ENCODE measurements at regions not wholly inside any gene's neighbourhood (a gene's known extent, or its start where the extent isn't known, plus 50 kb on each side); places are given as distances from the start of the nearest gene placed in this dataset.
A peak's percentile ranks its signal among the peaks of the same experiment; 100 is the strongest.
"Not testable (repeated sequence)": the region's sequence is repeated elsewhere in the genome, so short reads cannot be mapped to it uniquely, and the experiment has no call there.

DNA sequence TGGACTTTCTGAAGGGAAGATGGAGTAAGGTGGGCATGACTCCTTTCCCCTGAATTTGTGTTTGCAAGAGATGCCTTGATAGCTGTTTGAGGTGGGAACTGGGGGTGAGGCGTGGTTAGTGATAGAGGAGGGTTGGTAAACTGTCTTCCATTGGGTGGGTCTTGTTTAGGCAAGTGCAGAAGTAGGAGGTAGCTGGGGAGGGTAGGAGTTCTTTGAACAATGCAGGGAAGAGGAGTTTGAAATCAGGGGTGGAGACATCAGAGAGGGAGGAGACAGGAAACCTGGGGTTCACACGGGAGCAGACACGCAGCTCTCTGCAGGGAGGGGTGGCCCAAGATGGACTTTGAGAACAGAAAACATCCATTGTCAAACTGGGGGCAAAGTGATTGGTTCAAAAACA lies 267.1 kb downstream of the TSN start:
- DNase-seq, result no peak

- no peak for DNase-seq
These were observed 267.8 kb downstream of the TSN start for GRCh38 chr2:122023059-122023864.

- DNase-seq, result no peak
These were observed 272.2 kb downstream of the TSN start for GRCh38 chr2:122027510-122028217.

GRCh38 chr2:122028371-122029100 lies 273.1 kb downstream of the TSN start:
- no peak for DNase-seq

- DNase-seq, result no peak
These were observed 274.0 kb downstream of the TSN start for GRCh38 chr2:122029456-122029855.

GRCh38 chr2:122029945-122030344 lies 274.5 kb downstream of the TSN start:
- DNase-seq, result no peak

DNA sequence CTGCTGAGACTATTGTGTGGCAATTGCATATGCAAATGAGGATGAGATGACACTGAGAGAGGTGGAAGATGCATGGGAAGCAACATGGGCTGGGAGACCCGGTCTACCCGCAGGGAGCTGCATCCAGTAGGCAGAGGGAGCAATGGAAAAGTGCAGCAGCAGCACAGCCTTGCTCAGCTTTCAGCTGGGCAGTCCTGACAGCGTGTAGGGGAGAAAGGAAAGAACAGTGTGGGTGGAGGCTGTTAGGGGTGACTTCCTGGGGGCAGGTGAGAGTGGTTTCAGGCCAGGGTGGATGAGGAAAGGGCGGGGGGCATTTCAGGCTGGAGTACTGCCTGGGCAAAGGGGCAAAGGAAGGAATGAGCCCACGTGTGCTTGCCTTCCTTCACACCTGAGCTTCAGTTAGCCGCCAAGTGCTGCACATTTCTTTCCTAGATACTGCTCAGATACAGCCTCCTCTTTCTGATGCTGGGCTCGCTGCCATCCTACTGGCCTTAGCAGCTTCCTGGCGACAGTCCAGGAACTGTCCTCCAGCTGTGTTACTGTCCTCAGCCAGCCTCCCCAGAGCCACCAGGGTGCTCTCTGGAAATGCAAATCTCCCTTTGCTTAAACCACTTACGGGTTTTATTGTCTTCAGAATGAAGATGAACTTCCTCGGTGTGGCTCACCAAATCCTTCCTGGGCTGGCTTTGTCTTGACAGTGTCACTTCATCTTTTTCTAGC lies 276.3 kb downstream of the TSN start:
- peak; percentile 34 for DNase-seq

GRCh38 chr2:122032264-122032645 lies 276.8 kb downstream of the TSN start:
- no peak for DNase-seq

- no peak for DNase-seq
These were observed 278.3 kb downstream of the TSN start for GRCh38 chr2:122033778-122034177.

DNA sequence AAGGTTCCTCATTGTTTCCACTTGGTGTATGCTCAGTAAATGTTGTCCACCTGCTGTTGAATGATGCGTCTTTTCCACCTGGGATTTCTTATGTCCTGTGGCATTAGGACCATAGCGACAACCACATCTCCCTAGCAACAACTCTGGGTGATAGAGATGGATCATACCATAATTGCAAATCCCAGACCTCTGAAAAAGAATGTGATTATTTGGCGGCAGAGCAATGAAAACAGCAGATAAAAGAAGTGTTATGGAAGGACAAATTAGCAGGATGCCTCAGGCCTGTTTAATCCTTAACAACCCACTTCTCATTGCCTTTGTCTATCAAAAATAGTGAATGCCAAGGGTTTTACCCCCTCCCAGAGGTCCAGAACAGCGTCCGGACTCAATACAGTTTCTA lies 278.9 kb downstream of the TSN start:
- DNase-seq, result no peak

DNA sequence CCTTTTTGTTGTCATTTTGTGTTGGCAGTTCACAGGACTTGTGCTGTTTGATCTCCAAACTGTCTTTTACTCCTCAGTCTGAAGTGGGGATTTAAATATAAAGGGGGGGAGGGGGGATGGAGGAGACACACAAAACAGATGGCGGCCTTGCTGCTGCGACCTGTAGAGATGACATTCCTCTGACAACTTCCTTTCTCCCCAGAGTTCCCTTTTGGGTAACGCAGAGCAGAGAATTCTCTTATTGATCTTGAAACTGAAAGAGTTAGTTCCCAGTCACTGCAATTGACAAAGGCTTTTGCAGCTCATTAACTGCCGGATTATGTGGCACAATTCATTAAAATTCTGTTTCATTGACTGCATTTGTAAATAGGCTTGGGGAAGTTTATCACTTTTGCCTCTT lies 279.3 kb downstream of the TSN start:
- no peak for DNase-seq

DNA sequence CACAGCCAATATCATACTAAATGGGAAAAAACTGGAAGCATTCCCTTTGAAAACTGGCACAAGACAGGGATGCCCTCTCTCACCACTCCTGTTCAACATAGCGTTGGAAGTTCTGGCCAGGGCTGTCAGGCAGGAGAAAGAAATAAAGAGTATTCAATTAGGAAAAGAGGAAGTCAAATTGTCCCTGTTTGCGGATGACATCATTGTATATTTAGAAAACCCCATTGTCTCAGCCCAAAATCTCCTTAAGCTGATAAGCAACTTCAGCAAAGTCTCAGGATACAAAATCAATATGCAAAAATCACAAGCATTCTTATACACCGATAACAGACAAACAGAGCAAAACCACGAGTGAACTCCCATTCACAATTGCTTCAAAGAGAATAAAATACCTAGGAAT lies 283.4 kb downstream of the TSN start:
- DNase-seq, result not testable (repeated sequence)

DNA sequence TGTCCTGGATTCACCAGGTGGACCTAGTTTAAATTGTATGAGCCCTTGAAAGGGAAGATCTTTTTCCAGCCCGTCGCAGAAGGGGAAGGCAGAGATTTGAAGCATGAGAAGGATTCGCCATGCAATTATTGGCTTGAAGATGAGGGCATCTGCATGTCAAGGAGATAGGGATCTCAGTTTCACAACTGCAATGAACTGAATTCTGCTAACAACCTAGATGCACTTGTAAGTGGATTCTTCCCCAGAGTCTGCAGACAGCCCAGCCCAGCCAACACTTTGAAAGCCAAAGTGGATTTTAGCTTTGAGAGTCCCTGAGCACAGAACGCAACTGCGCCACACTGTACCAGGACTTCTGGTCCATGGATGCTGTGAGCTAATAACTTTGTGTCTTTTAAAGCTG lies 286.0 kb downstream of the TSN start:
- DNase-seq, result no peak

- not testable (repeated sequence) for DNase-seq
These were observed 296.2 kb downstream of the TSN start for GRCh38 chr2:122051659-122052058.

DNA sequence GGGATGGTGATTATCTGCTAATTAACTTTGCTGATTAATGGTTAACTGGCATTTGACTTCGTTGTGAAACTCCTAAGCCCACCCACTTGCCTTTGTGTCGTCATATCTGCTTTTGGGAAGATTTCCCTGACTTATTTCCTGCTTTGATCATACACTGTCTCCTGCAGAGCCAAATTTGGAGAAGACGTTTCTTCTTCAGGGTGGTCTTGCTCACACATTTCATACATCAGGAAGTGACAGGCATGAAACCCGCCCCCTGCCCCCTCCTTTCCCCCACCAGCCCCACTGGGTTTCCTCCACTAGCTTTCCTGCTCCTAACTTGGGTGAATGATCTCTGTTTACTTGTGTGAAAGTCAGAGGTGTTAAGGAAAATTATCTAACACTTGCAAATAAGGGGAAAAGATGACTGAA lies 300.1 kb downstream of the TSN start:
- DNase-seq, result no peak

GRCh38 chr2:122056853-122057252 lies 301.4 kb downstream of the TSN start:
- no peak for DNase-seq

- DNase-seq, result no peak
These were observed 305.8 kb downstream of the TSN start for GRCh38 chr2:122061206-122061605.

DNA sequence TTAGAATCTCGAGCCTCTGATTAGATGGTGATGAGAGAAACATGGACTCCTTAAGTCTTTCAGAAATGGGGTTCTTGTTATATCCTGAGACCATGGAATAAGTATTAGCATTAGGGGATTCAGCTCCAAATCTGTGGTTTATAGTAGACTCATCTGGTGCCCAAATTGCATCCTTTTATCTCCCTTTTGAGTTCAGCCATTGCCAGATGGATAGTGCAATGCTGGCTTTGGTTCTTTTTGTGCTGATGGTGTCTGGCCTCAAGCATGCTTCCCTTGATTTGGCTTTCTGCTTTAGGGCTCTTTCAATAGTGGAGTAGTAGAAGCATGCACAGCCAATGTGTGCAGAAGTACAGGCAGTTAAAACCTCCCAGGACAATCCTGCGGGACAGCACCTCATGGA lies 306.4 kb downstream of the TSN start:
- no peak for DNase-seq

DNA sequence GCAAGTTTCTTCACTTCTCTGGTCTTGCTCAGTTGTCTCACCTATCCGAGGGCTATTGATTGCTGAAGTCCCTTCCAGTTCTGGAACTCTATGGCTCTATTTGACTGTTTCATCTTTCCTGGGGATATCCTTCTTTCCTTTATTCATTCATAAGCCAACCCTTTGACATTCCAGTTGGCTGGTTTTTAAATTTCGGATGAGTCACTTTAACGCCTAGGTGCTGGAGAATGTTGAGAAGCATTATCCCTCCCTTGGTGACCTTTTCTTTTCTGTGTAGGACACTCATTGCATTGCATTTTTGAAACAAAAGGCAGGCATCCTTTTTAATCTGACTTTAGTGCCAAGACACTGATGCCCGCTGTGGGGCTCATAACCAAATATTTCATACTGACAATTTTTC lies 307.1 kb downstream of the TSN start:
- DNase-seq, result no peak

DNA sequence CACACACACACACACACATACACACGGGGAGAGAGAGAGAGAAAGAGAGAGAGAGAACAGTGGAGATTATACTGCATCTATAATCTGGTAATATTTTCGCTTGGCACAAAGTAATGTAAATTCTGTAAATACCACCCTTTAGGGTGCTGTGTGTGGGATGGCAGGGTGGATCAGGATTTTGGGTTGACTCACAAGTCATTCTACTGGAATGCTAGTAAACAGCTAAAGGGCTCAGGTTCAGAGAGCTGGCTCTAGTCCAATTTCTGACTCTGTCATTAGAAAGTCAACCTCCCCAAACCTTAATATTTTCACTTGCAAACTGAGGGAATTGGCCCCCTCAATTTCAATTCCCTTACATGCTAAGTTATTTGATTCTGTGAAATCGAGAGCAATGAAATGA lies 308.3 kb downstream of the TSN start:
- no peak for DNase-seq

DNA sequence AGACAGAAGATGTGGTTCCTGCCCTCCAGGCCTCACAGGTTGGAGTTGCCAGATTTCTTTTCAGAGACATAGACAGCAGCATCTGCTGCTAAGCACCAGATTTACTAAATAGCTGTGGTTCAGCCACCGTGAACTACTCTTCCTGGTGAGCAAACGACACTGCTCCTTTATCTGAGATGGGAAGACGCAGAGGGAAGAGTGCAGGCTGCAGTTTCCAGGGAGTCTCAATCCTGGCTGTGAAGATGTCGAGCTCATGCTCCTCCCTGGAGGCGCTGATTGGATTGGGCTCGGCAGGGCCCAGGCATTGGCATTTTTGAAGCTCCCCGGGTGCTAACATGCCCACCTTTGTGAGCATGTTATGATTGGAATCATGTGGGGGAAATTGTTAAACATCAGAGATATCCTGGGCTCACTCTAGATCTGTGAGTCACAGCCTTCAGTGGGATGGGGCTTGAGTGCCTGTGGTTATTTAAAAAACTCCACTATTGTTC lies 314.8 kb downstream of the TSN start:
- no peak for DNase-seq

- DNase-seq, result no peak
These were observed 317.2 kb downstream of the TSN start for GRCh38 chr2:122072666-122073065.

DNA sequence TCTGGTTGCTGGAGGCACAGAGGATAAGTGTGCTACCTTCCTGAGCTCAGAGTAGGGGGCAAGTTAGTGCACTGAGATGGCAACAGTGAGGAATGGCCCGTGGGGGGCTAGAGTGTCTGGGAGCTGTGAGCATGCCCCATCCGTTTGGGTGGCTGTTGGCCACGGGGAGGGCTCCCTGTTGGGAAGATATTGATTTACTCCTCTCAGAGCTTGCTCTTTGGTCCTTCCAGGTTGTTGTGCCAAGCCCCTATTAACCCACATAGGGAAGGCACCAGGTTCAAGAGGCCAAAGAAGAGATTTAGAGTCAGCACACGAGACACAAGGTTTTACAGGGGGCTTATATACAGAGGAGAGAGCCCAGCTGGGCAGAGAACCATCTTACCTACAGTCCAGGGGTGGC lies 318.8 kb downstream of the TSN start:
- DNase-seq, result no peak
